OCI-LY1 (cell line): ENCODE measurements at regions not wholly inside any gene's neighbourhood (a gene's known extent, or its start where the extent isn't known, plus 50 kb on each side); places are given as distances from the start of the nearest gene placed in this dataset.

Experiments used
- H2AFZ ChIP-seq: fragments of 200-600 bp; sonication (generic), shearing (Covaris generic); 2 replicates; pipeline ENCODE4 v1.6.0; 2014; ENCODE audit warnings: antibody characterized with exemption, mild to moderate bottlenecking, low read length
- H3F3A ChIP-seq: fragments of 200-600 bp; sonication (generic), shearing (Covaris generic); 2 replicates; pipeline ENCODE4 v1.6.0; 2014; ENCODE audit warnings: mild to moderate bottlenecking, antibody characterized with exemption, low read length, moderate library complexity; ENCODE audit not compliant: insufficient read depth
- H3K27ac ChIP-seq: fragments of 200-600 bp; sonication (generic); 2 replicates; pipeline ENCODE4 v1.5.1; 2014; ENCODE audit warnings: low read length, mixed run types, mild to moderate bottlenecking, low read depth; ENCODE audit not compliant: poor library complexity, severe bottlenecking
- H3K27me3 ChIP-seq: fragments of 200-600 bp; sonication (generic); 2 replicates; pipeline ENCODE4 v1.6.0; 2014; ENCODE audit warnings: antibody characterized with exemption, mild to moderate bottlenecking, low read length, moderate library complexity; ENCODE audit not compliant: insufficient read depth
- H3K36me3 ChIP-seq: fragments of 200-600 bp; sonication (generic); 2 replicates; pipeline ENCODE4 v1.6.1; 2014; ENCODE audit warnings: mild to moderate bottlenecking, antibody characterized with exemption, low read length, moderate library complexity, mixed read lengths; ENCODE audit not compliant: insufficient read depth
- H3K4me1 ChIP-seq: fragments of 200-600 bp; sonication (generic); 2 replicates; pipeline ENCODE4 v1.5.1; 2014; ENCODE audit warnings: mild to moderate bottlenecking, low read length, moderate library complexity; ENCODE audit not compliant: insufficient read depth, severe bottlenecking
- H3K4me2 ChIP-seq: fragments of 200-600 bp; sonication (generic), shearing (Covaris generic); 2 replicates; pipeline ENCODE4 v1.6.1; 2014; ENCODE audit warnings: low read length
- H3K4me3 ChIP-seq: fragments of 200-600 bp; sonication (generic); 2 replicates; pipeline ENCODE4 v1.5.1; 2014; ENCODE audit warnings: low read length, low read depth, mild to moderate bottlenecking, mixed read lengths; ENCODE audit not compliant: poor library complexity, severe bottlenecking
- H3K79me2 ChIP-seq: fragments of 200-600 bp; shearing (Covaris generic); 2 replicates; pipeline ENCODE4 v1.6.1; 2016; ENCODE audit warnings: mixed run types, low read length, mixed read lengths; ENCODE audit not compliant: insufficient read depth
- H3K9ac ChIP-seq: fragments of 200-600 bp; sonication (generic), shearing (Covaris generic); 2 replicates; pipeline ENCODE4 v1.6.1; 2014; ENCODE audit warnings: mild to moderate bottlenecking, low read length, mixed read lengths
- H3K9me2 ChIP-seq: fragments of 200-600 bp; sonication (generic), shearing (Covaris generic); 2 replicates; pipeline ENCODE4 v1.6.1; 2014; ENCODE audit warnings: low read depth, mild to moderate bottlenecking, low read length, mixed read lengths
- H3K9me3 ChIP-seq: fragments of 200-600 bp; shearing (Covaris generic); 2 replicates; pipeline ENCODE4 v1.6.1; 2014; ENCODE audit warnings: low read length, mixed read lengths
- H4K20me1 ChIP-seq: fragments of 200-600 bp; sonication (generic), shearing (Covaris generic); 2 replicates; pipeline ENCODE4 v1.6.0; 2016; ENCODE audit warnings: mild to moderate bottlenecking, low read length; ENCODE audit not compliant: insufficient read depth
- EZH2 ChIP-seq: fragments of 200-600 bp; sonication (generic), shearing (Covaris generic); IDR thresholded peaks from 2 replicates; pipeline ENCODE4 v1.8.0; 2017; ENCODE audit warnings: borderline replicate concordance, mixed run types, mild to moderate bottlenecking, antibody characterized with exemption, low read length, moderate library complexity, mixed read lengths
- TF ChIP-seq, protein P1 (sequence below): fragments of 200-600 bp; sonication (generic), shearing (Covaris generic); IDR thresholded peaks from 2 replicates; pipeline ENCODE4 v1.5.1; 2017; ENCODE audit warnings: mild to moderate bottlenecking, antibody characterized with exemption, low read length, moderate library complexity, mixed read lengths

DNA sequence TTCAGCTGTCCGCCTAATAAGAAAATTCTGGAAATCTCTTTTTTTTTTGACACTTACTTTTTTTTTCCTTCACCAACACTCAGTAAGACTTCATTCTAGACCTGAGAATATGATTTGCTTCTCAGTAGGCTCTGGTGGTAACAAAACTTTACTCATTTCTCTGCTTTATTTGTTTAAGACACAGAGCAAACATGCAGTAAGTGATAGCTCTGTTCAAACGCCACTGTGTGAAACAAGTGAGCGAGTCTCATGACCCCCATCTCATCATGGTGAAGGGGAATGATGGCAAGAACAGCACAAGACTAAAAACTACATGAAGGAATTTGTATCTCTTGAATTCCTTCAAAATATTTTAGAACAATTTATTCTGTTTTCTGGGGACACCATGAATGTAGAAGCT, 541.6 kb upstream of the POU3F2 start:
- Histone ChIP-seq H3K4me2 (no peak overlapping the region), H3F3A (no peaks in the 10 kb centered on the region), H3K4me3 (no peak overlapping the region), H3K27me3 (no peaks in the 10 kb centered on the region), H3K4me1 (no peaks in the 10 kb centered on the region), H3K27ac (no peak overlapping the region), H3K79me2 (no peaks in the 10 kb centered on the region), H4K20me1 (no peaks in the 10 kb centered on the region), H3K36me3 (no peaks in the 10 kb centered on the region), H3K9me3 (no peaks in the 10 kb centered on the region), H3K9me2 (no peaks in the 10 kb centered on the region), H2AFZ (no peak overlapping the region), H3K9ac (no peak overlapping the region)
- TF ChIP-seq EZH2, result no peak
- TF ChIP-seq, protein P1, sequence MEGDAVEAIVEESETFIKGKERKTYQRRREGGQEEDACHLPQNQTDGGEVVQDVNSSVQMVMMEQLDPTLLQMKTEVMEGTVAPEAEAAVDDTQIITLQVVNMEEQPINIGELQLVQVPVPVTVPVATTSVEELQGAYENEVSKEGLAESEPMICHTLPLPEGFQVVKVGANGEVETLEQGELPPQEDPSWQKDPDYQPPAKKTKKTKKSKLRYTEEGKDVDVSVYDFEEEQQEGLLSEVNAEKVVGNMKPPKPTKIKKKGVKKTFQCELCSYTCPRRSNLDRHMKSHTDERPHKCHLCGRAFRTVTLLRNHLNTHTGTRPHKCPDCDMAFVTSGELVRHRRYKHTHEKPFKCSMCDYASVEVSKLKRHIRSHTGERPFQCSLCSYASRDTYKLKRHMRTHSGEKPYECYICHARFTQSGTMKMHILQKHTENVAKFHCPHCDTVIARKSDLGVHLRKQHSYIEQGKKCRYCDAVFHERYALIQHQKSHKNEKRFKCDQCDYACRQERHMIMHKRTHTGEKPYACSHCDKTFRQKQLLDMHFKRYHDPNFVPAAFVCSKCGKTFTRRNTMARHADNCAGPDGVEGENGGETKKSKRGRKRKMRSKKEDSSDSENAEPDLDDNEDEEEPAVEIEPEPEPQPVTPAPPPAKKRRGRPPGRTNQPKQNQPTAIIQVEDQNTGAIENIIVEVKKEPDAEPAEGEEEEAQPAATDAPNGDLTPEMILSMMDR, result no peak

DNA sequence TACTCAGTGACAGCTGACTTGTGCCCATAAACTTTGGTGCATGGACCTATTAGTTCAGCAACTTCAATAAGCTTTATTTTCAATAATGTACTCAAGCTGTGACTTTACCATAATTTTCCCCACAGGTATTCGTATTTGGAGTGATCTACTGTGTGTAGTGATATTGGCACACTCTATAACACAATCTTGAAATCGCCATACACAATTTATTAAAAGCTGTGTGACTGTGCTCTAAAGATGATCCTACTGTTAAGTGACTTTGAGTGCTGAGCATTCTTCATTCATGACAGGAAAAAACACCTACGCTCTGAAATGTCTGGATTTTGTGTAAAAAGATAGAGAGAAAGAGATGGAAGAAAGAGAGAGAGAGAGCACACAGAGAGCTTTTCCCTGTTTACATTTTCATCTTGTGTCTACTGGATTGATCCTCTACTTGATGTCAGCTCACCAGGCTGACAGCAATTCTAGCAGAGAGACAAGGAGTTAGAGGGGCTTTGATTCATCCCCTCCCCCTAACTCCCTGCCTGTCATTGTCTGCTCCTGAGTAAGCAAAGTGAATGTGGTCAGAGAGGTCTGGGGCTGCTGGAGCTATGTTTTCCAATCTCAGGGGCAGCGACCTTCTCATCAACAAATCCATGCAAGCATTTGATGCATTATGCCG, 538.7 kb upstream of the POU3F2 start:
- Histone ChIP-seq H3K79me2 (no peaks in the 10 kb centered on the region), H3K4me2 (no peak overlapping the region), H3K4me1 (no peaks in the 10 kb centered on the region), H3K9ac (no peak overlapping the region), H3K9me2 (no peaks in the 10 kb centered on the region), H3K27ac (no peak overlapping the region), H3K36me3 (no peaks in the 10 kb centered on the region), H4K20me1 (no peaks in the 10 kb centered on the region), H3K27me3 (no peaks in the 10 kb centered on the region), H3F3A (no peaks in the 10 kb centered on the region), H3K9me3 (no peaks in the 10 kb centered on the region), H2AFZ (no peak overlapping the region), H3K4me3 (no peak overlapping the region)
- TF ChIP-seq, protein P1, result no peak
- no peak for TF ChIP-seq EZH2

DNA sequence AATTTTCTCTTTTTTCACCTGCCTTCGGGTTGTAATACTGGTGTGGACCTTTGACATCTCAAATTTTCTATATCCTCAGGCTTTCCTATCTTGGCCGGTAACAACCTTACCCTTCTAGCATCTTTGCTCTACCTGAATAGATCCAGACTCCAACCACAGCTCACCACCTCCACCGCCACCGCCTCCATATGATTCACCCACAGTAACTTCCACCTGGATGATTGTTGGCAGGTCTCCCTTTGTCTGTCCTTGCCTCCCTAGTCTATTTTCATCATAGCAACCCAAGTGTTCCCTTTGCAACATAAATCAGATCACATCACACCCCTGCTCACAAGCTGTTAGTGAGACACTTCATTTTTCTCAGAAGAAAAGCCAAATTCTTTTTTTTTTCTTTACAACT, 525.8 kb upstream of the POU3F2 start:
- Histone ChIP-seq H3K4me1 (no peaks in the 10 kb centered on the region), H3K36me3 (no peaks in the 10 kb centered on the region), H3K9ac (no peak overlapping the region), H3K27ac (no peak overlapping the region), H3K9me2 (no peaks in the 10 kb centered on the region), H3F3A (no peaks in the 10 kb centered on the region), H3K9me3 (no peaks in the 10 kb centered on the region), H2AFZ (no peak overlapping the region), H3K4me3 (no peak overlapping the region), H3K4me2 (no peak overlapping the region), H3K27me3 (no peaks in the 10 kb centered on the region), H4K20me1 (no peaks in the 10 kb centered on the region), H3K79me2 (no peaks in the 10 kb centered on the region)
- TF ChIP-seq, protein P1, result no peak
- TF ChIP-seq EZH2, result no peak
